Astrocyte (in vitro differentiated cells and primary cell): ENCODE measurements at regions not wholly inside any gene's neighbourhood (a gene's known extent, or its start where the extent isn't known, plus 50 kb on each side); places are given as distances from the start of the nearest gene placed in this dataset.

Experiments used
- DNase-seq: peaks from one replicate; pipeline ENCODE4 v3.0.0-alpha.2; 2010; ENCODE audit warnings: low read depth
- FAIRE-seq: peaks from 2 replicates; lab custom pipeline; 2011; peaks lifted over from hg19 to GRCh38; lab: Jason Lieb, UNC
- H2AFZ ChIP-seq: 2 replicates; pipeline ENCODE4 v1.6.0; 2012; ENCODE audit warnings: low read depth, low read length, inconsistent platforms
- H3K27ac ChIP-seq: 2 replicates; pipeline ENCODE4 v1.5.1; 2011; ENCODE audit warnings: low read depth, low read length, inconsistent platforms
- H3K27me3 ChIP-seq: 2 replicates; pipeline ENCODE4 v1.6.0; 2011; ENCODE audit warnings: low read length, inconsistent platforms; ENCODE audit not compliant: insufficient read depth
- H3K36me3 ChIP-seq: 2 replicates; pipeline ENCODE4 v1.5.1; 2011; ENCODE audit warnings: low read length, inconsistent platforms; ENCODE audit not compliant: insufficient read depth
- H3K4me1 ChIP-seq: 2 replicates; pipeline ENCODE4 v1.5.1; 2011; ENCODE audit warnings: low read length, inconsistent platforms; ENCODE audit not compliant: insufficient read depth
- H3K4me2 ChIP-seq: 2 replicates; pipeline ENCODE4 v1.6.0; 2012; ENCODE audit warnings: low read length, inconsistent platforms
- H3K4me3 ChIP-seq: 2 replicates; pipeline ENCODE4 v1.5.1; 2011; ENCODE audit warnings: low read depth, mild to moderate bottlenecking, low read length, inconsistent platforms; ENCODE audit not compliant: insufficient read depth
- H3K79me2 ChIP-seq: 2 replicates; pipeline ENCODE4 v1.6.0; 2012; ENCODE audit warnings: mild to moderate bottlenecking, low read length, inconsistent platforms; ENCODE audit not compliant: insufficient read depth
- H3K9ac ChIP-seq: 2 replicates; pipeline ENCODE4 v1.6.0; 2012; ENCODE audit warnings: mild to moderate bottlenecking, low read length, inconsistent platforms
- H3K9me3 ChIP-seq: 2 replicates; pipeline ENCODE4 v1.5.1; 2012; ENCODE audit warnings: low read depth, mild to moderate bottlenecking, low read length, inconsistent platforms; ENCODE audit not compliant: insufficient read depth
- H4K20me1 ChIP-seq: 2 replicates; pipeline ENCODE4 v1.6.0; 2012; ENCODE audit warnings: low read length, inconsistent platforms; ENCODE audit not compliant: insufficient read depth
- H3K27ac Mint-ChIP-seq: one replicate; pipeline ENCODE4 v1.8.0; 2021; ENCODE audit warnings: mild to moderate bottlenecking, mixed read lengths; ENCODE audit not compliant: unreplicated experiment
- H3K27me3 Mint-ChIP-seq: one replicate; pipeline ENCODE4 v1.8.0; 2021; ENCODE audit warnings: low read depth, mixed read lengths; ENCODE audit not compliant: unreplicated experiment
- H3K36me3 Mint-ChIP-seq: one replicate; pipeline ENCODE4 v1.8.0; 2021; ENCODE audit warnings: low read depth, mixed read lengths; ENCODE audit not compliant: unreplicated experiment
- H3K4me1 Mint-ChIP-seq: one replicate; pipeline ENCODE4 v1.8.0; 2021; ENCODE audit warnings: low read depth, mixed read lengths; ENCODE audit not compliant: unreplicated experiment
- H3K4me3 Mint-ChIP-seq: one replicate; pipeline ENCODE4 v1.8.0; 2021; ENCODE audit warnings: mild to moderate bottlenecking, moderate library complexity, mixed read lengths; ENCODE audit not compliant: unreplicated experiment
- H3K9me3 Mint-ChIP-seq: one replicate; pipeline ENCODE4 v1.8.0; 2021; ENCODE audit warnings: mild to moderate bottlenecking, mixed read lengths; ENCODE audit not compliant: unreplicated experiment
- EZH2 ChIP-seq: IDR thresholded peaks from 2 replicates; pipeline ENCODE4 v1.6.1; 2012; ENCODE audit warnings: mild to moderate bottlenecking, low read length, inconsistent platforms; ENCODE audit not compliant: insufficient read depth
- TF ChIP-seq, protein P1 (sequence below): IDR thresholded peaks from 2 replicates; pipeline ENCODE4 v1.5.1; 2011; ENCODE audit warnings: low read depth, mild to moderate bottlenecking, inconsistent platforms, low read length, moderate library complexity; ENCODE audit not compliant: insufficient read depth

- no peak for FAIRE-seq
- Histone ChIP-seq H3K9me3 (no peaks in the 10 kb centered on the region), H3K4me2 (no peak overlapping the region), H3K27ac (no peak overlapping the region), H4K20me1 (no peaks in the 10 kb centered on the region), H3K79me2 (no peaks in the 10 kb centered on the region), H3K27me3 (no peaks in the 10 kb centered on the region), H3K4me3 (no peak overlapping the region), H3K9ac (no peak overlapping the region), H3K4me1 (no peaks in the 10 kb centered on the region), H3K36me3 (no peaks in the 10 kb centered on the region), H2AFZ (no peak overlapping the region)
- DNase-seq: no peak
- H3K9me3 Mint-ChIP-seq: no peaks in the 10 kb centered on the region
- no peaks in the 10 kb centered on the region for H3K36me3 Mint-ChIP-seq
- no peaks in the 10 kb centered on the region for H3K4me1 Mint-ChIP-seq
- H3K27me3 Mint-ChIP-seq: no peaks in the 10 kb centered on the region
- TF ChIP-seq, protein P1, sequence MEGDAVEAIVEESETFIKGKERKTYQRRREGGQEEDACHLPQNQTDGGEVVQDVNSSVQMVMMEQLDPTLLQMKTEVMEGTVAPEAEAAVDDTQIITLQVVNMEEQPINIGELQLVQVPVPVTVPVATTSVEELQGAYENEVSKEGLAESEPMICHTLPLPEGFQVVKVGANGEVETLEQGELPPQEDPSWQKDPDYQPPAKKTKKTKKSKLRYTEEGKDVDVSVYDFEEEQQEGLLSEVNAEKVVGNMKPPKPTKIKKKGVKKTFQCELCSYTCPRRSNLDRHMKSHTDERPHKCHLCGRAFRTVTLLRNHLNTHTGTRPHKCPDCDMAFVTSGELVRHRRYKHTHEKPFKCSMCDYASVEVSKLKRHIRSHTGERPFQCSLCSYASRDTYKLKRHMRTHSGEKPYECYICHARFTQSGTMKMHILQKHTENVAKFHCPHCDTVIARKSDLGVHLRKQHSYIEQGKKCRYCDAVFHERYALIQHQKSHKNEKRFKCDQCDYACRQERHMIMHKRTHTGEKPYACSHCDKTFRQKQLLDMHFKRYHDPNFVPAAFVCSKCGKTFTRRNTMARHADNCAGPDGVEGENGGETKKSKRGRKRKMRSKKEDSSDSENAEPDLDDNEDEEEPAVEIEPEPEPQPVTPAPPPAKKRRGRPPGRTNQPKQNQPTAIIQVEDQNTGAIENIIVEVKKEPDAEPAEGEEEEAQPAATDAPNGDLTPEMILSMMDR: no peak
- TF ChIP-seq EZH2: no peak
- no peak overlapping the region for H3K4me3 Mint-ChIP-seq
- H3K27ac Mint-ChIP-seq: no peak overlapping the region
Observed at GRCh38 chrX:36947214-36947613, 61.0 kb upstream of the FAM47C start.

DNA sequence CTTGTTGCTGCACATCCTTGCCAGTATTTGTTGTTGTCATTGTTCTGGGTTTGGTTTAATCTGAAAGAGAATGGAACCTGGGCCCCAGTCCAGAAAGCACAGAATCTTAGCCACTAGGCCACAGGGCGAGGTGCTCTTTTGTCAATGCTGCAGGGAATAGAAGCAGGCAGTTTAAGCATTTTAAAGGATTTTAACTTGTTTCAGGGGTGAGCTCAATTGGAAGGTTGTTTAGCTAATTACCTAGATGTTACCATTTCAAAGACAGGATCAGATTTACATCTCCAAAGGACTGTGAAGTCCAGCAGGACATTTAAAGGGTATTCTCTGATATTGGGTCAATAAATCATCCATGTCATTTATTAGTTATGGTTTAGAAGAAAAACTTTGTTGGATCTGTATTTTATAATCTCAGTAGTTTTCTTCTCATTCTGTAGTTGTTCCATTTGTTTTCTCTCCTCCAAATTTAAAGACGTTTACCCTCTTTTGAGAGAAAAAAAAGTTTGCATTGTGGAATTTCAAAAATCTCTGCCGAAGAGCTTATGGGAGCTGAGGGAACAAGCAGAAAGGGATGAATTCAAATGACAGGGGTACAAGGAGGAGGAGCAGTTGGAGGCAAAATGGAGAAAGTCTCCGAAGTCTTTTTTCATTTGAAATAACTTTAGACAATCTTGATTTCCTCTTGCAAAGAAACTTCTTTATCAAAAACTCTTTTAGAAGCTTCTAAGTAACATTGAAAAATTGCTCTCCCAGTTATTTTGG lies 57.5 kb upstream of the FAM47C start:
- Mint-ChIP-seq H3K9me3 (no peaks in the 10 kb centered on the region), H3K36me3 (no peaks in the 10 kb centered on the region), H3K27ac (no peak overlapping the region), H3K27me3 (peaks cover 3% of the 10 kb centered on the region), H3K4me3 (no peak overlapping the region), H3K4me1 (no peaks in the 10 kb centered on the region)
- Histone ChIP-seq H2AFZ (no peak overlapping the region), H3K27ac (no peak overlapping the region), H4K20me1 (no peaks in the 10 kb centered on the region), H3K4me2 (no peak overlapping the region), H3K4me3 (no peak overlapping the region), H3K27me3 (no peaks in the 10 kb centered on the region), H3K4me1 (no peaks in the 10 kb centered on the region), H3K9ac (no peak overlapping the region), H3K79me2 (no peaks in the 10 kb centered on the region), H3K36me3 (no peaks in the 10 kb centered on the region), H3K9me3 (no peaks in the 10 kb centered on the region)
- no peak for TF ChIP-seq EZH2
- TF ChIP-seq, protein P1: no peak
- peak; percentile 81 for FAIRE-seq
- no peak for DNase-seq
